ENCODE measurements at regions not wholly inside any gene's neighbourhood (a gene's known extent, or its start where the extent isn't known, plus 50 kb on each side); places are given as distances from the start of the nearest gene placed in this dataset.

DNA sequence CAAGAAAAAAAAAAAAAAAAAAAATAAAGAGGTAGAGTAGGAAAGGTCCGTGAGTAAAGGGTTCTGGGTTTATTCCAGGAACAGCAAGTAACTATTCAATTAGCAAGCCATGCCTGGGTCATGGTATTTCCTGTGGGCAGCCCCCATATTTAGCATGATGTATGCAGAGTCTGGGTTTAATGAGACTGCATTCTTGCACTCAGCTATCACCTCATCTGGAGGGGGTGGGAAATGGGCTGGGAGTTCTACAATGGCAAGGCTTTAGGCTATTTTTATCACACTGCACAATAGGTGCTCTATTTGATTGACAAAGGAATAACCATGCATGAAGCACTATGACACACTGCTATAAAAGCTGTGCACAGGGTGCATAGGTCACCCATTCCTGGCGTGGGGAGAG is 104.0 kb upstream of the CCL2 start:
- DNase-seq (ENCODE audit: extremely low read depth, low read depth, low spot score), result no peak

DNA sequence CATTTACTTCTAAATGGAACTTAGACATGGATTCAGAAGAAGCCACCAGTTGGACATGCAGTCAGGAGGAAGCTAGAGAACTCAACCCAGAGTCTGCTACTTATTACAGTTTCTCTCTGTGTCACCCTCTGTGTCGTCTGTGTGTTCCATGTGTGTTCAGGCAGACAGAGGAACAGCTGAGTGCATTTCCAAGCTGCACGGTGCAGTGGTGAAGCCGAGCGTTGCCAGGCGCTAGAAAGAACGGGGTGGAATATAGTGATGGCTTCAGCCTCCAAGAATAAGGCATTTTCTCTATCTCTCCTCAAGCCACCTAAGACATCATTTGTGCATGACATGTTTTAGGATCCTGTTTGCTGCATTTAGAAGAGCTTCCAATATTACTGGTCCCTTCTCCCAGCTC is 101.1 kb upstream of the CCL2 start:
- no peak for DNase-seq (ENCODE audit: extremely low read depth, low read depth, low spot score)

DNA sequence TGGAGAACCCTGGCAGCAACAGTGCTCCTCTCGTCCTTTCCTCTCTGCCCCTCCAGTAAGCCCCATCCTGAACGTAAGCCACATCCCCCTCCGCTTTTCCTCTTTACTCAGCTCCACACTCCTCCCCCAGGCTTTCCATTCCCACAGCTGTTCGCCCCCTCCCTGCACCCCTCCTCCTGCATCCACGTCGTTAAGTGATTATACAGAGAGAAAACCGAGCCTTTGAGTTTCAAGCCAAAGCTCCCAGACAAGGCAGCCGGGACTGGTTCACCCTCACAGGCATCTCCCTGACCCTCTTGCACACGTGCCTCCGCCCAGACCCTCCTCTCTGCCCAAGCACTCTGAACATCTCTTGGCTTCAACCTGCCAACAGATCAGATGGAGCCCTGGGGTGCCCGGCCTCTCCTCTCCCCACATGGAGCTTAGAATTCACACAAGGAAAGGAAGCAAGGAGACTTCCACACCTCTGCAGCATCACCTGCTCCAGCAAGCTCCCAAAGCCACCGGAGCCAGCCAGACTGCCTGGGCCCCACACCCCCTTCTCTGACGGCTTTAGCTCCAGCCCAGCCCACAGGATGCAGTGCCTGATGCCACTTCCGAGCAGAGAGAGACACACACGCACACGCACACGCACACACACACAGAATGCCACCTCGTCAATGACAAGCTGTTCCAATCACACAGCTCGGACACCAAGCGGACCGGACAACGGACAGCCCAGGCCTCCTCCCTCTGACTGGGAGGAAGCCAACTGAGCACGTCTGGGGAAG is 99.9 kb upstream of the CCL2 start:
- no peak for DNase-seq (ENCODE audit: extremely low read depth, low read depth, low spot score)

DNA sequence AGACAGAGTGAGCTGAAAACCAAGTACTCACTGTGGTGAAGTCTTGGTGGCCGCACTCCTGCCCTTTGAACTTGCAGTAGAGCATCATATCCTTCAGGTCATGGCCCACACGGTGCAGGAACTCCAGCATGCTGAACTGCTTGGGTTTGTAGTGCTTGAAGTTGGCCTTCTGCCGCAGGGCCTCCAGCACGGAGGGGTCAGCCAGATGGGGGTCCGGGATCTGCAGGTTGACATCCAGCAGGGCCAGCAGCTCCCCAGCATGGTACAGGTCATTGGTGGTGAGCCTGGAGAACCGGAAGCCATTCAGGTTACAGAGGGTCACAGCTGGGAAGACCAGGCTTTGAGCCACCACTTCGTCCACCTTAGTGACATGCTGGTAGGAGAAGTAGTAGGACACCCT is 99.1 kb upstream of the CCL2 start:
- no peak for DNase-seq (ENCODE audit: extremely low read depth, low read depth, low spot score)

DNA sequence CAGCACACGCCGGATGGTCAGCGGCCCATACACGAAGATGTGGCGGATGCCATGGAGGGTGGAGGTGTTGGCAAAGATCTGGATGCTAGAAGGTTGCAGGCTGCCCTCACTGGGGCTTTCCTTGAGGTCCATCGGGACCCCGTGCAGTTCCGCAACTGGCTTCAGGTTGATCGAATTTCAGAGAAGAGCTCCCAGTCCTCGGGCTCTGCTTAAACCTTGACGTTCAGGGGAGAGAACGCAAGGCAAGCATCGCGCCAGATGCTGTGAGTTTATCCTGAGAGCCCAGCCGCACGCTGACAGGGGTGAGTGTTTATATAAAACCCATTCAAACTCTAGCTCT is 98.7 kb upstream of the CCL2 start:
- DNase-seq (ENCODE audit: extremely low read depth, low read depth, low spot score), result no peak

DNA sequence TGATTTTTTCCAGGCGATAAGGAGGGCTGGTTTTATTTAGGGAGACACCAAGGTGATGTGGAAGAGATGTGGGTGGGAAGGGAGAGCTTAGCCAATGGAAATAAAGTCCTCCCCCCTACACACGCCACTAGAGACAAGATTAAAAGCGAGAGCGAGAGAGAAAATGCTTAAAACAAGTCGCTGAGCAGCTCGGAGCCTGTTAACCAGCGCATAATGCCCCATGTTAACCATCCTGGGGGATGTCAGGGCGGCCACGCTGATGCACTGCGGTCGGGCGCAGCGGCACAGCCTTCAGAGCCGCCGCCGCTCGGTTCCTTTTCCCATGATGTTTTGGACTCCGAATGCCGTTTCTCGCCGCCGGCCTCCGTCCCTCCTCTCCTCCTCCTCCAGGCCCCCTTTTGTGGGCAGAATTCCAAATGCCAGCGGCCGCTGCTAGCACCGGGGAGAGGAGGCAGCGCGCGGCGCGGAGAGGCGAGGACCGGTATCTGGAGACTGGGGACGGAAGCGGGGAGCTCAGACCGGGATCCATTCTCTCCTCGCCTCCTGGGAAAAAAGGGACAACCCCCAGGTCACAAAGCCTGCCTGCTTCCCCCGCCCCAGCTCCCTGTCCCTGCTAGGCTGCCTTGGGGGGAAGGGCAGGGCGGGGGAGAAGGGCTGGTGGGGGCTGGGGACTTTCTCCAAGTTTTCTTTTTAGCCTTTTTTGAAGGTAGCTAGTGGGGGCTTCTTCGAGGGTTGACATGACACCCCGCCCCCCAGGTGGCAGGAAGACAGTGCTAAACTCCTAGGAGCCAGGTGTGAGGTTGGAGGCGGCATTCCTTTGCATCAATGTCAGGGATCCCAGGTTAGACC is 98.1 kb upstream of the CCL2 start:
- no peak for DNase-seq (ENCODE audit: extremely low read depth, low read depth, low spot score)

DNA sequence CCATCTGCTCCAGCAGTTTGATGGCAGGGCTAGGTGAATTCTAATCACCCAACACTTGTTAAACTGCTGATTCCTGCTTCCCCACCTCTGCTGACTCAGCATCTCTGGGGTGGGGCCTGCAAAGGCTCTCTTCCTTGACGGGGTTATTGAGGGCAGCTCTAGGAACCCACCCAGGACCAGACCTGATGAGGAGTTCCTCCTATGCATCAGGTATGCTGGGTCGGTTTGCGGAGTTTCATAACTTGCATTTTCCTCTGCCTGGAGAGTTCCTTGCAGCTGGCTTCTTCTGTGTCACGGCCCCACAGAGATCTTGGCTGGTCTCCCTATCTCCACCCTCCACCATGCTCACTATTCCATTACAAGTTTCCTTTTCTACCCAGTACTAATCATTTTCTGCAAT is 93.4 kb upstream of the CCL2 start:
- DNase-seq (ENCODE audit: extremely low read depth, low read depth, low spot score), result no peak

DNA sequence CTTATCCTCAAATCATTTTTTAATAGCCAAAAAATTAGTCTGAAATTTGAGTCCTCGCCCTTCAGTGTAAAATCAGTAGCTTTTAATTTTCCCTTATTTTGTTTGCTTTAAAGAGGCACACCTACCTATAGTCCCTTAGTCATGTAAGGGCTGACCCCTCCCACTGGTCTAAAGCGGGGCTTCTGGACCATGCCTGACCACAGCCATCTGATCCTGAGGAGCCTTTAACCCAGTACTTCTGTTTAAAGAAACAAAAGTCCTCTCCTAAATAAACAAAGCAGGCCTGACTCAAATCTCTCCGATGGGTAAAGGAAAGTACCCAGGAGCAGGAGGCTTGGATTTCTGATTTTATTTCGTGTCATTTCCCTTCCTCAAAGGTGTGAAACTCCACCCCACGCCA is 92.0 kb upstream of the CCL2 start:
- DNase-seq (ENCODE audit: extremely low read depth, low read depth, low spot score), result no peak

DNA sequence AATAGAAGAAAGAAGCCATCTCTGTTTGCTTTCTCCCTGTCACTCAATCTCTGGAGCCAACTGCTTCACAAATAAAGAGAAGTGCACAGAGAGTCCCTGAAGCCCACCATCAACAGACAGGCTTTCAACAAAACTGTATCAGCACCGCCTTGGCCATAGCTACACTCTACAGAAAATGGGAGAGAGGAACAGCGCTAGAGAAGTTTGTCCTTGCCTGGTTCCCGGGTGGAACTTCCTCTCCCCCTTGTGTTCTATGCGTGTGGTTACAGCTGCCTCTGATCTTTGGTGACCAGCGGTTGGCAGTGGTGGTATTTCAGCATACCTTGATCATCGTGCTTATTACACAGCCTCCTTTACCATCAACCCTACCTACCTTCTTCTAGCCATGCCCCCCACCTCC is 91.4 kb upstream of the CCL2 start:
- DNase-seq (ENCODE audit: extremely low read depth, low read depth, low spot score), result no peak

DNA sequence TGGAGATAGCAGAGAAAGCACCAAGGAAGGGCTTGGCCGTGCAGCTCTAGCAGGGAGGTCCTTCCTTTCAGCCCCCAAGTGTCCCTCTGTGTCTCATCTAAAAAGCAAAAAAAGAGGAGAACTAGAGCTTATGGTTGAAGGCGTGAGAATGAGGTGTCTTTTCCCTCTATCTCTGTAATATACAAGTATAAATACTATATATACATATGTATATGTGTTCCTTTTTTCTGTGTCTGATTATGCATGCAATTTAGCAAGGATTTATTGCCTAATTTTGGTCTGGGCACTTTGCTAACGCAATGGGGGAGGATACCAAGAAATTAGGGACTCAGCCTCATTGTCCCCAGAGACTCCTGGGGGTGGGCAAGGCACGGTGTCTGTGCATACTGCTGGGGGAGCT is 90.2 kb upstream of the CCL2 start:
- DNase-seq (ENCODE audit: extremely low read depth, low read depth, low spot score), result no peak

DNA sequence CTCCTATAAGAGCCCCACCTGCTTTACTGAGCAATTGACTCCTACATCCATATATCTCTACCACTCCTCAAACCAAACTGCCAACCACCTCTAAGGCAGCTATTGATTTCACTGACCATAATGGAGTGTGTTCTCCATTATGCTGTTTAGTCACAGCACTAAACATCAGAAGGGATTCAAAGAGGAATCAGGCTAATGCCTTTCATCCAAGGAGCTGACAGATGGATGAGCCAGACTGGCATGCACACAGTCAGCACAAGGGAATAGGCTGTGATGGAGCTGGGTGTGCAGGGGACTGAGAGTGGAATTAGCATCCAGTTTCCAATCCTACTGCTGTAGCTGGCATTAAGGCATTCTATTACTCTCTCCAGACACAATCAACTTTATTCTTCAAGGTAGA is 88.7 kb upstream of the CCL2 start:
- DNase-seq (ENCODE audit: extremely low read depth, low read depth, low spot score), result no peak

DNA sequence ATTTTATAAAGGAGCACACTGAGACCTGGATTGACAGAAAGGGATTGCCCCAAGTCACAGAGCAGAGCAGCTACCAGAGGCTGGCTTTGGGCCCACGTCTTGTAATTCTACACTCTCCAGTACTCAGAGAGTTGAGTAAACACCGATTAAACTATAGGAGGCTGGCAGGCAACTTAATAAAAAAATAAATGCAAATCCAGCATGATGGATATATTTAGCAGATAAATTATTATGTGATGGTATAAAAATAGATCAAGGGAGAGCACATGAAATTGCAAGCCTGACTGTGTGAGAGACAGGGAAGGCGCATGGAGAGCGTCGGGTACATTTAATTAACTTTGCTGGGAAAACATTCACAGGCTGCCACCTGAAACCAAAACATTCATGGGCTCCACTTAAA is 87.7 kb upstream of the CCL2 start:
- no peak for DNase-seq (ENCODE audit: extremely low read depth, low read depth, low spot score)

DNA sequence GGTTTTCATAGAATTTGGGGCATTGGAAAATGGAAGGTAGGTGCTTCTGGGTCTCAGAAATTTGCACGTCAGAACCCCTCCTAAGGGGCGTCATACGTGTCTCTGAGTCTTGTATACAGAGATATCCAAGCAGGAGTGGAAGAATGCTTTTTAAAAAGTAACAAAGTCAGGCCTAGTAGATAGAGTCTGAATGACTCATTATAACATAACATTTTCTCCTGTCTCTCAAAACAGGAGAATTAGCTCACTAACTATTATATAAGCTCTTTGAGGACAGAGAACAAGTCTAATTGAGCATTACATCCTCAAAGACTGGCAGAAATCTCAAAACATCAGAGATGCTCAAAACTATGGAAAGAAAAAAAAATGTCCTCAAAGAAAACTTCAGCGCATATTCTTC is 86.1 kb upstream of the CCL2 start:
- DNase-seq (ENCODE audit: extremely low read depth, low read depth, low spot score), result no peak

DNA sequence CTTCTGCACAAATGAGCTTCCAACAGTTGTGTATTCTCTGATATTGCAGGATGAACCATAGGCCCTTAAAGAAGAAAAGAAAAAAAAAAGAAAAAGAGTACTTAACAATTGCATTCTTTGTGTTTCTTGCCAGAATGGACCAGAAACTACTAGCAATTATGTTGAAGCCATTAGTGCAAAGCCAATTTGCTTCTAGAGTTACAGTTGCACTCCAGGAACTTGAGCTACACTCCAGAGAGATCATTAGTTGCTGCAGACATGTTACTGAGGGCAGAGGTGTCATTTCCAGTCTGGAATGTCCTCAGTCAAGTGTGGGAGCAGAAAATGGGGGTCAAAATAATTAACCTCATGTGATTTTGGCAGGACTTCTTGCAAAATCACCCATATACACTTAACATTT is 85.6 kb upstream of the CCL2 start:
- no peak for DNase-seq (ENCODE audit: extremely low read depth, low read depth, low spot score)

DNA sequence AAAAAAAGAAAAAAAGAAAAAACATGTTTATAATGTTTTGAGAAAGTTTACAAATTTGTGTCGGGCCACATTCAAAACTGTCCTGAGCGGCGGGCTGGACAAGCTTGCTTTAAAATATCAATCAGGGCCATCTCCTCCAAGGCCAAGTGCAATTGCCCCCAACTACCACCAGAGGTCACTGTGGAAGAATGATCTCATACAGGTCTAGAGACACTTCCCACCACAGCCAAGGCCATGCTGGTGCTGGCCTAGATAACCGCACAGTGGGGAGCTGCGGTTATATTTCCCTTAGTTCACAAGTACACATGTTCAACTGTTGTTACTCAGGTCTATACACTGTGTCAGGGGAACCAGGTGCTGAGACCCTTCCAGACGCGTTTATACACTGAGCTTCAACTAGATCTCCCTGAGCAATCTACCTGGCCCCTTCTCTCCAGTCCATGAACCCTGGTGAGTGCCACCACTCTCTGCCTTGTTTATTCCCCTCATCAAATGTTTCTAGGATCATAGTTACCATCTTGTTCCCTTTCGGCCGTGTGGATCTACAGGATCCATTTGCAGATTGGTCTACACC is 83.8 kb upstream of the CCL2 start:
- DNase-seq (ENCODE audit: extremely low read depth, low read depth, low spot score), result peak; percentile 23

DNA sequence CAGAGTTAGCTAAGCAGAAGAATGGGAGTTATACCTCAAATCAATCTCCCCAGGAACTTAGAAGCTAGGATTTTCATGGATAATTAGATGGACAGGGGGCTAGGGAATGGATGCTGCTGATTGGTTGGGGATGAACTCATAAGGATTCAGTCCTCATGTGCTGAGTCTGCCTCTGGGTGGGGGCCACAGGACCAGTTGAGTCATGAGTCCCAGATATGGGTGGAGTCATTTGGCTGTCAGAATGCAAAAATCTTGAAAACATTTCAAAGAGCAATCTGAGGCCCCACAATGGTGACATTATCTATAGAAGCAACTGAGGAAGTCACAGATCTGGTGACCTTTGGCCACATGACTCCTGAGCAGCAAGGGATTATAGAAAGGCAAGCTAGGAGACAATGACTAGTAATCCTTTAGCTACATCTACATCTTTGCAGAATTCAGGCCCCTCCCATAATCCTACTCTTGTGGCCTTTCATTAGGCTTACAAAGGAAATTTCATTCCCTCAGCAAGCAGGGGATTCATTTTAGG is 82.6 kb upstream of the CCL2 start:
- no peak for DNase-seq (ENCODE audit: extremely low read depth, low read depth, low spot score)

DNA sequence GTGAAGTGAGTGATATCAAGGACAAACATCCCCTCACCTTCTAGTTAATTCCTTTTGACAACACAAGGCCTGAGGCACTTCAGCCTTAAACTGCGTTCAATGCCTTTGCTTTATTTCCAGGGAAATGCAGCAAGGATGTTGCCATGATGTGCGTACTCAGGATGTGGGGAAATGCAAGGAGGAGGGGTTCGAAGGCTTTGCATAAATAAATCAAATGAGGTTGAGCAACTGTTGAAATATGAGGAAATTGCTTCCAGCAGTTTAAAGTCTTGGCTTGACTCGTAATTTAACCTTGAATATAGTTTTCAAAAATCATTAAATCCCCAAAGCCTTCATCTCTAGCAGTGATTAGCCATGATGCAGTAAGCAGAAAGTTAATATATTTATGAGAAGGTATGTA is 81.8 kb upstream of the CCL2 start:
- DNase-seq (ENCODE audit: extremely low read depth, low read depth, low spot score), result no peak

DNA sequence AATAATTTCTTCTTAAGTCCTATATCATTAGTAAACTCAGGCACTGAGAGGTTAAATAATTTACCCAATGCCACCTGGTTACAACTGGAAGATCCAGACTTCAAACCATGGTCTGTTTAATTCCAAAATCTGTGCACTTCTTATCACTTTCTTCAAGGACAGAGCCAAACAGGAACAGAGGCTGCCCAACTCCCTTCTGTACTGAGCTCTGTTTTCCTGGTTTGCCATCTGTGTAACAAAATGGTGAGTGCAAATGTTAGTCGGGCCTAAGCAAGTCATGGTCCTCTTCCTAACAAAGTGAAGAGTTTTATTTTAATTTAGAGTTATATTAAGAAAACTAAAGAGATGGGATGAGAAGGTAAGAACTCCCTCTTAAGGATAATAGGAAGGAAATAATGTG is 80.6 kb upstream of the CCL2 start:
- no peak for DNase-seq (ENCODE audit: extremely low read depth, low read depth, low spot score)

DNA sequence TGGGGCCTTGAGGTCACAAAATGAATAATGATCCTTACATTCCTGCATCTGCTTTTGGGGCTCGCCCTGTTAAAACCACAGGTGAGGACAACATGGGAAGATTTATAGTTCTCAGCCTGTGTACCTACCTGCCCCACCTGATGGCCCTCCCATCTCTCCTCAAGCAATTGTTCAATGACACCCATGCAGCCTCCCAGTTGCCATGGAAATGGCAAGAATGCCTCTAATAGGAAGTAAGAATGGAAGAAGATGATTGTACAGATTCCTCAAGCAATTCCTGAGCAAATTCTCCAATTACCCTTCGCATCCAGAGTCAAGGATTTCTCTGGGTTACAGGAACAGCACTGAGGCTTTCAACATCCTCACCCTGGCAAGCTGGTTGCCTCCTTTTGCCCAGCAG is 78.6 kb upstream of the CCL2 start:
- DNase-seq (ENCODE audit: extremely low read depth, low read depth, low spot score), result no peak

DNA sequence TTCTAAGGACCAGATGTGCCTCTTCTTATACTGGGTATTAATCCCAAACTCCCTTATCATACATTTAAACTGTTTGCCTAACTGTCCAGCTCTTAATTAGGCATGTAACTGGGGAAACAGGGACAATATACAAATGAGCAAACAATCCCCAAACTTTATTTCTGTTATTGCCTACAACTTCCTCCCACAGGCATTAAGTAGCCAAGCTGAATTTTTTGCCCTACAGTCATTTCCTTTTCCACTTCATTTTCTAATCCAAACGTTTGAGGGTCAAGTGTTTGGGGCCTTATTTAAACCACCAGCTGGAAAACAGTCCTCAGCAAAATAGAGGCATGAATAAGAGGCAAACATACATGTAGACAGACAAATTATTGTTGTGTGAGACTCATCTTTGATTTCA is 77.4 kb upstream of the CCL2 start:
- peak; percentile 79 for DNase-seq (ENCODE audit: extremely low read depth, low read depth, low spot score)

DNA sequence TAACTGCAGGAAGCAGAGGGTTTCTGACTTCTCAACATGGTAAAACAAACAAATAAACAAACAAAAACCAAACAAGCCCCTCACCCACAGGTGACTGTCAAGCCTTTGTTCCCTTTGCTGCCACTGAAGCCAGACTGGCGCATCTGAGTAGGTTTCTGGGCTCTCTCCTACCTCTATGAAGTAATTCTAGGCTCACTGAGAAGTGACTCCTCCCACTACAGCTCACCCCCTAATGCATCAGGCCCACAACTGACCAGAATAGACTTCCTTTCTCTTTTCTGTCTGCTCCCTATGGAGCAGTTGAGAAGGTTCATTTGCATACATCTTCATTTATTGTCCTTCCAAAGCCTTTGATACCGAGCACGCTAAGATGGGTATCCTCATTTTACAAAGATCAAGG is 77.0 kb upstream of the CCL2 start:
- peak; percentile 20 for DNase-seq (ENCODE audit: extremely low read depth, low read depth, low spot score)

Data from glomerular endothelial cell (primary cell).